Spinal cord (tissue), 9 donors: ENCODE measurements at regions not wholly inside any gene's neighbourhood (a gene's known extent, or its start where the extent isn't known, plus 50 kb on each side); places are given as distances from the start of the nearest gene placed in this dataset.

Experiments used
- DNase-seq, 6 donors: peaks; one replicate each; pipeline versions ENCODE4 v3.0.0 to v3.0.0-alpha.2; 2013 to 2015; ENCODE audit warnings: low spot score in 6 of 6, low read depth in 4 of 6
- H3K27ac ChIP-seq: one replicate; pipeline ENCODE4 v1.5.1; 2013; ENCODE audit warnings: low read depth, low read length, control low read depth
- H3K27me3 ChIP-seq: one replicate; pipeline ENCODE4 v1.6.1; 2013; ENCODE audit warnings: low read length; ENCODE audit not compliant: control insufficient read depth, insufficient read depth
- H3K36me3 ChIP-seq: one replicate; pipeline ENCODE4 v1.6.1; 2013; ENCODE audit warnings: low read length; ENCODE audit not compliant: control insufficient read depth, insufficient read depth
- H3K4me1 ChIP-seq: one replicate; pipeline ENCODE4 v1.6.1; 2013; ENCODE audit warnings: low read length; ENCODE audit not compliant: control insufficient read depth, insufficient read depth
- H3K4me3 ChIP-seq: one replicate; pipeline ENCODE4 v1.5.1; 2013; ENCODE audit warnings: low read depth, low read length, control low read depth
- H3K9me3 ChIP-seq: one replicate; pipeline ENCODE4 v1.6.1; 2013; ENCODE audit warnings: low read length; ENCODE audit not compliant: control insufficient read depth, insufficient read depth
- WGBS: methylation state at CpG from one replicate; pipeline ENCODE4 v1.1.5; 2013; ENCODE audit warnings: missing lambda C conversion rate; ENCODE audit not compliant: insufficient coverage; 5-methylcytosine and 5-hydroxymethylcytosine counted together
- donor health status: healthy.

DNA sequence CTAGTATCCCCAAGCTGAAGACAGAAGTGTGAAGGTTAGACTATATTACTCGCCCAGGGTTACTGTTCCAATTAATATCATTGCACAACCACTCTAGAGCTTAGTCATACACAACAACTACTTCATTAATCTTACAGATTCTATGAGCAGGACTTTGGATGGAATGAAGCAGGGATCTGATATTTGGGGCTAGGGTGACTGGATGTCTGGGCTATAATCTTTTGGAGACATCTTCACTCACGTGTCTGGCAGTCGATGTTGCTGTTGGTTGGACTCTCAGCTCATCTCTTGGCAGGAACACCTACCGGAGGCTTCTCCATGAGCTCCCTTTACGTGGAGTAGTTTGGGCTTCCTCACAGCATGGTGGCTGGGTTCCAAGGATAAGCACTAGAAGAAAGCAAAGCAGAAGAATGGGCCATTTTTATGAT, 519.2 kb upstream of the B3GALT2 start:
- H3K36me3 ChIP-seq = no peaks in the 10 kb centered on the region
- H3K4me3 ChIP-seq = no peak overlapping the region
- DNase-seq = no peak
- no peaks in the 10 kb centered on the region for H3K9me3 ChIP-seq
- no peaks in the 10 kb centered on the region for H3K27me3 ChIP-seq
- no peaks in the 10 kb centered on the region for H3K4me1 ChIP-seq
- H3K27ac ChIP-seq = no peak overlapping the region
- WGBS = 85% methylated on average over 4 of the region's 5 CpGs

DNA sequence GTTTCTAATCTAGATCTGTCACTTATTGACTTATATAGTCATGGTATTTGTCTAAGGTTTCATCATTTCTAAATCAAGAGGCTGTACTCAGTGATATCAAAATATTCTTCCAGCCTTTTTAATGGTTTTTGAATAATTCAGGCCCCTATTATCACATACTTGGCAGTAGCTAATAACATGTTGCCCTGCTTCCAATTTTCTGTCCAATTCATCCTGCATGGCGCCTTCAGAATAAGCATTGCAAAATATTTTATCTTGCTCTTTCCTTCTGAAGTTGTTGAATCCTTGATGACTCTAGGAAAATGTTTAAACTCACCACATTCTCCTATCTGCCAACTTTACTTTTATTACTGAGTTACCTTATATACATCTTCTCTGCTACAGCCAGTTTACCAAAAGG, 517.2 kb upstream of the B3GALT2 start:
- DNase-seq = peak in 1 of 6 donors; percentile 15
- H3K36me3 ChIP-seq = no peaks in the 10 kb centered on the region
- no peaks in the 10 kb centered on the region for H3K9me3 ChIP-seq
- H3K4me3 ChIP-seq = no peak overlapping the region
- no peaks in the 10 kb centered on the region for H3K27me3 ChIP-seq
- no peaks in the 10 kb centered on the region for H3K4me1 ChIP-seq
- no CpG with 5 or more reads among the region's 1 CpG for WGBS
- no peak overlapping the region for H3K27ac ChIP-seq

DNA sequence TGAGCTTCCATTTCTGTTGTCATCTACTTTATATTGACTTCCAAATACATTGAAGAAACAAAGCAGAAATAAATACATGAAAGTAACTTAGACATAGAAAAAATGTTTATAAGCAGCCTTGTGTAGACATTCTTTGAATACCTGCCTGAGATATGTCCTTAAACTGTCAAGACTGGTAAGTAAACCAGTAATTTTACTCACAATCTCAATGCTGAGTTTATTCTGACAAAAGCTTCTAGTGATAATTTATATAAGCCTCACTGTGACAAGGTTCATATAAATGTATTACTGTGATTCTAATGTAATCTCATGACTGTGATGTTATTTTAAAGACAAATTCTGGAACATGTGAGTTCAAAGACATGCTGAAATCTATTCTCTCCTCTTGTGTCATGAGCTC, 516.7 kb upstream of the B3GALT2 start:
- H3K27ac ChIP-seq = no peak overlapping the region
- H3K27me3 ChIP-seq = no peaks in the 10 kb centered on the region
- no peaks in the 10 kb centered on the region for H3K36me3 ChIP-seq
- no peak overlapping the region for H3K4me3 ChIP-seq
- DNase-seq = no peak
- no peaks in the 10 kb centered on the region for H3K9me3 ChIP-seq
- no peaks in the 10 kb centered on the region for H3K4me1 ChIP-seq

DNA sequence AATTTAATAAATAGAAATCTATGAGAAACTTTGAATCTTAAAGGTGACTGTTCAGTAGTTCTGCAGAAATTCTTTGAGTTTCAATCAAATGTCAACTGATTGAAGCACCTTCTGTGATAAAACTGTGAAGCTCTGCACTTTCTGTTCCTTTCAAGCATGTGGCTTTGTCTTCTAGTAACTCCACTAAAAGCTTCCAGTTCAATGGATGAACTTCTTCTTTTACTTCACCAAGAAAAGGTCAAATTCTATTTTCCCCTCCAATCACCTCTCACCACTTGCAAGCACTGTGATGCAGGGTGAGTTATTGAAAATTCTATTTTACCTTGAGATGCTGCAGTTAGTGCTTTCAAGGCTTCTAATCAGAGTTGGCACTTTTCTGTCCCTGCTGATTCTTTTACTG, 515.3 kb upstream of the B3GALT2 start:
- H3K4me3 ChIP-seq = no peak overlapping the region
- no peaks in the 10 kb centered on the region for H3K9me3 ChIP-seq
- H3K4me1 ChIP-seq = no peaks in the 10 kb centered on the region
- no peaks in the 10 kb centered on the region for H3K36me3 ChIP-seq
- no peak overlapping the region for H3K27ac ChIP-seq
- DNase-seq = peak in 1 of 6 donors; percentile 4
- H3K27me3 ChIP-seq = no peaks in the 10 kb centered on the region

DNA sequence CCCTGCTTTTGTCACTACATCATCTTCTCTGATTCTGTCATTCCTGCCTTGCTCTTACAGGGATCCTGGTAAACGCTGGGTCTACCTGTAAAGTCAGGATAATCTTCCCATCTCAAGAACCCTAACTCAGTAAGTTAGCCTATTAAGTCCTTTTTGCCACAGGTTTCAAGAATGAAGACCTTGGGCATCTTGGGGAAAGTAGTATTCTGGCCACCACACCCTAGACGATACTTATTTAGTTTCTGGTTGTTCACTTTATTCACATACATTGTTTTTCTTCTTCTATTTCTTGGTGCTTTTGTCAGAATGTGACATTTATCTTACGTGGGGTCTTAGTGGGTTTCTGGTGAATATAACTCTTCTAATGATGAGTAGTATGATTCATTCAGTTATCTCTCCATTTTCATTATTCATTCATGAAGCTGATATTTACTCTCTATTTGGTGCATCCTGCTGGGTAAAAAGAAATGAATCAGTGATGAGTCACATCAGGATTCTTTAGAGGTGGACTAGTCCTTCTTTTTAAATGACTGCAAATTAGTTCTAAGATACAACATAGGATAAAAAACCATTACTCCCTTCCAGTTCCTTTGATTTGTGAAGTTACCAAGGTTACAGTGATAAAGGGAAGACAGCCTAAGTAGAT, 514.4 kb upstream of the B3GALT2 start:
- H3K9me3 ChIP-seq = no peaks in the 10 kb centered on the region
- no peaks in the 10 kb centered on the region for H3K27me3 ChIP-seq
- no peaks in the 10 kb centered on the region for H3K36me3 ChIP-seq
- no peaks in the 10 kb centered on the region for H3K4me1 ChIP-seq
- WGBS = no CpG with 5 or more reads among the region's 3 CpGs
- DNase-seq = no peak
- H3K4me3 ChIP-seq = no peak overlapping the region
- H3K27ac ChIP-seq = no peak overlapping the region

DNA sequence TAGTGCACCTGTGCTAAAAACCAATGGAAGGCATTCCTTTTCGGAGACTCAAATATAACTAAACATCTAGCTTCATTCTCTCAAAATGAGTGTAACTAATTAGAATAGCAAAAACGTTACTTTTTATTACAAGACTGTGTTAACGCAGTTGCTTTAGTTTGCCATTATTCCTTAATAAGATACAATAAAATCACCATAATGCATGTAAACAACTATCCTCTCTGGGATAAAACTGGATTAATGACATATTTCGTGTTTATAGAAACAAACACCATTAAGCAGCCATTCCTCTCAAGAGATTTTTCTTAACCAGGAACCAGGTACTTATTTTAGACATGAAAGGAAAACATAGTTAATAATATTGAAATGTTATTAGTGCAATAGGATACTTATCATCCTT, 512.8 kb upstream of the B3GALT2 start:
- no peaks in the 10 kb centered on the region for H3K36me3 ChIP-seq
- H3K27me3 ChIP-seq = no peaks in the 10 kb centered on the region
- H3K9me3 ChIP-seq = no peaks in the 10 kb centered on the region
- no CpG with 5 or more reads among the region's 4 CpGs for WGBS
- H3K4me3 ChIP-seq = no peak overlapping the region
- H3K4me1 ChIP-seq = no peaks in the 10 kb centered on the region
- peak in 2 of 6 donors; percentile 20 to 91 for DNase-seq
- H3K27ac ChIP-seq = no peak overlapping the region

DNA sequence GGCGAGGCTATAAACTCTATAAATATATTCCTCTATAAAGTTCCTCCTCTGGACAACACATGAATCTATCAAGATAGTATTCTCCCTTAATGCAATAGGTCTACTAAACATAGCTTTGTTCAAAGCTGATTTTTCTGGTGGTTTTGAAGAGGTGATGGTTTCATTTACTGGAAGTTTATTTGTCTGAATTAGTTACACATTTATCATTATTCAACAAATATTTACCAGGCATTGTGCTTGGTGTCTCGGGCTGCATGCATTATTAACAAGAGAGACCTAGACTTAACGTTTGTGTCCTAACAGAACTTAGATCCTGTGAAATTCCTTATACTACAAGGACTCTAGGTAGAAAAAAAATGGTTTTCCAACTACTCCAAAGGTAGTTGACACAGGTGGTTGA, 511.4 kb upstream of the B3GALT2 start:
- no peak overlapping the region for H3K4me3 ChIP-seq
- H3K36me3 ChIP-seq = no peaks in the 10 kb centered on the region
- H3K27ac ChIP-seq = no peak overlapping the region
- no peaks in the 10 kb centered on the region for H3K9me3 ChIP-seq
- DNase-seq = no peak
- no peaks in the 10 kb centered on the region for H3K27me3 ChIP-seq
- 100% methylated on average over 1 of the region's 3 CpGs for WGBS
- no peaks in the 10 kb centered on the region for H3K4me1 ChIP-seq

DNA sequence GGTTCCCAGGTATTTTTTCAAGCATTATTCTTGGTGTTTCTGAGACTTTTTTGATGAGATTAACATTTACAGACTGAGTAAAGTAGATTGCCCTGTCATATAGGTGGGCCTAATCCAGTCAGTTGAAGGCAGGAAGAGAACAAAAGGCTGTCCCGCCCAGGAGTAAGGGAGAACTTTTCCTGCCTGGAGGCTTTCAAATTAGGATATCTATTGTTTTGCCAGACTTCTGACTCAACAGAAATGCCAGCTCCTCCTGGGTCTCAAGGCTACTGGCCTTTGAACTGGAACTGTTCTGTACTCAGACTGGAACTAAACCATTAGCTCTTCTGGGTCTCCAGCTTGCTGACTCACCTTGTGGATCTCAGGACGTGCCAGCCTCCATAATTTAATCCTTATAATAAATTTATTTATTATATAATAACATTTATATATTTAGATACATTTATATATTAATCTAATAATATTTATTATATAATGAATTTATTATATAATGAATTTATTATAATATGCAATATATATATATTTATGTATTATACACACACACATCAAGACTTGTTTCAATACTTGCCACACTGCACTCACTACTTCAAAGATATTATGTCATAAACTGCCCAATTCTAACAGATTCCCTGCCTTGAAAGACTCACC, 510.8 kb upstream of the B3GALT2 start:
- Histone ChIP-seq H3K27me3 (no peaks in the 10 kb centered on the region), H3K4me3 (no peak overlapping the region), H3K36me3 (no peaks in the 10 kb centered on the region), H3K4me1 (no peaks in the 10 kb centered on the region), H3K27ac (no peak overlapping the region), H3K9me3 (no peaks in the 10 kb centered on the region)
- no peak for DNase-seq
- WGBS = no CpG with 5 or more reads among the region's 2 CpGs

DNA sequence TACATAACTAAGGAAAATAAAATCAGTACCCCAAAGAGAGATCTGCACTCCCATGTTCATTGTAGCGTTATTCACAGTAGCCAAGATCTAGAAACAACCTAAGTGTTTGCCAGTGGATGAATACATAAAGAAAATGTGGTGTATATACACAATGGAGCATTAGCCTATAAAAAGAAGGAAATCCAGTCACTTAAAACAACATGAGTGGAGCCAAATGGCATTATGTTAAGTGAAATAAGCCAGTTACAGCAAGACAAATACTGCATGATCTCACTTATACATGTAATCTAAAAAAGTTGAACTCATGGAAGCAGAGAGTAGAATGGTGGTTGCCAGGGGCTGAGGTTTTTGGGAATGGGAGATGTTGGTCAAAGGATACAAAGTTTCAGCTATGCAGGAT, 508.3 kb upstream of the B3GALT2 start:
- WGBS = no CpG with 5 or more reads among the region's 1 CpG
- Histone ChIP-seq H3K27me3 (no peaks in the 10 kb centered on the region), H3K4me1 (no peaks in the 10 kb centered on the region), H3K36me3 (no peaks in the 10 kb centered on the region), H3K4me3 (no peak overlapping the region), H3K9me3 (no peaks in the 10 kb centered on the region), H3K27ac (no peak overlapping the region)
- no peak for DNase-seq

DNA sequence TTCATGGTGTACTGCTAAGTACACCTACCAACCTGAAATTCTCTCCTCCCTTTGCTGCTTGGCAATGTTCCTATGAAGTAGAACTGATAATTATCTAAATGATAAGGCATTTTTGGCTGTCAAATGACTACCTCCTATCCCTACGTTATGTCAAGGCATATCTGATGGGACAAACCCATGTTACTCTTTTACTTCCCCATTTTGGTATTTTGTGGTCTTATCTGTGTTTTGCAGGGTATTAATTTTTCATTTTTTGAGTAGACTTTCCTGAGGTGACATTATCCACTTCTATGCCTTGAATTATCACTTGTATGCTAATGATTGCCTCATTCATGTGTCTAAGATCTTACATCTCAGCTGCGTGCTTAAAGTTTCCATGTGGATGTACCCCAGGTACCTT, 499.6 kb upstream of the B3GALT2 start:
- Histone ChIP-seq H3K27me3 (no peaks in the 10 kb centered on the region), H3K9me3 (no peaks in the 10 kb centered on the region), H3K36me3 (no peaks in the 10 kb centered on the region), H3K4me1 (no peaks in the 10 kb centered on the region), H3K27ac (no peak overlapping the region), H3K4me3 (no peak overlapping the region)
- WGBS = 71% methylated on average over 1 of the region's 2 CpGs
- DNase-seq = no peak
